OCI-LY7 (cell line): ENCODE measurements at regions not wholly inside any gene's neighbourhood (a gene's known extent, or its start where the extent isn't known, plus 50 kb on each side); places are given as distances from the start of the nearest gene placed in this dataset.

ENCODE experiments used
- EZH2phosphoT487 ChIP-seq: fragments of 200-600 bp; sonication (generic); IDR thresholded peaks from 2 replicates; pipeline ENCODE4 v1.6.1; 2018; ENCODE audit warnings: low read depth, borderline replicate concordance, mild to moderate bottlenecking, mixed run types, antibody characterized with exemption, low read length, moderate library complexity, mixed read lengths
- TF ChIP-seq, protein P1 (sequence below): fragments of 200-600 bp; sonication (generic); conservative IDR thresholded peaks from 2 replicates; pipeline ENCODE4 v1.5.1; 2014; ENCODE audit warnings: mild to moderate bottlenecking, antibody characterized with exemption, low read length, moderate library complexity, mixed read lengths

GRCh38 chr1:30083800-30084464, 639.5 kb downstream of the MATN1 start:
- TF ChIP-seq, protein P1, sequence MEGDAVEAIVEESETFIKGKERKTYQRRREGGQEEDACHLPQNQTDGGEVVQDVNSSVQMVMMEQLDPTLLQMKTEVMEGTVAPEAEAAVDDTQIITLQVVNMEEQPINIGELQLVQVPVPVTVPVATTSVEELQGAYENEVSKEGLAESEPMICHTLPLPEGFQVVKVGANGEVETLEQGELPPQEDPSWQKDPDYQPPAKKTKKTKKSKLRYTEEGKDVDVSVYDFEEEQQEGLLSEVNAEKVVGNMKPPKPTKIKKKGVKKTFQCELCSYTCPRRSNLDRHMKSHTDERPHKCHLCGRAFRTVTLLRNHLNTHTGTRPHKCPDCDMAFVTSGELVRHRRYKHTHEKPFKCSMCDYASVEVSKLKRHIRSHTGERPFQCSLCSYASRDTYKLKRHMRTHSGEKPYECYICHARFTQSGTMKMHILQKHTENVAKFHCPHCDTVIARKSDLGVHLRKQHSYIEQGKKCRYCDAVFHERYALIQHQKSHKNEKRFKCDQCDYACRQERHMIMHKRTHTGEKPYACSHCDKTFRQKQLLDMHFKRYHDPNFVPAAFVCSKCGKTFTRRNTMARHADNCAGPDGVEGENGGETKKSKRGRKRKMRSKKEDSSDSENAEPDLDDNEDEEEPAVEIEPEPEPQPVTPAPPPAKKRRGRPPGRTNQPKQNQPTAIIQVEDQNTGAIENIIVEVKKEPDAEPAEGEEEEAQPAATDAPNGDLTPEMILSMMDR, result no peak
- no peak for TF ChIP-seq EZH2phosphoT487
